ENCODE measurements at regions not wholly inside any gene's neighbourhood (a gene's known extent, or its start where the extent isn't known, plus 50 kb on each side); places are given as distances from the start of the nearest gene placed in this dataset.
"Not testable (repeated sequence)": the region's sequence is repeated elsewhere in the genome, so short reads cannot be mapped to it uniquely, and the experiment has no call there.

DNA sequence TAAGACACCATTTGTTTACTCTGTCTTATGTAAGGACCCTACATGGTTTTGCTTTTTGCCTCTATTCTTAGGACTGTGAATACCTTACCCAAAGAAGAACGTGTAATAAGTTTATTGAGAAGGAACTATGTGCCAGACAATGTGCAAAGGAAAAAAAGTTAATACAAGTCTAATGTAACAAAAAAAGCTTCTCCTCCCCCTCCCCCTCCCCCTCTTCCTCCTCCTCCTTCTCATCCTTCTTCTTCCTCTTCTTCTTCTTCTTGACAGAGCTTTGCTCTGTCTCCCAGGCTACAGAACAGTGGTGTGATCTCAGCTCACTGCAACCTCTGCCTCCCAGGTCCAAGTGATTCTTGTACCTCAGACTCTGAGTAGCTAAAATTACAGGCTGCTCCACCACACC is 50.9 kb upstream of the MITF start:
- Mint-ChIP-seq H3K4me3 (no peak overlapping the region), H3K36me3 (ENCODE audit: low read depth) (no peaks in the 10 kb centered on the region), H3K27me3 (ENCODE audit: low read depth) (peaks cover 5% of the 10 kb centered on the region), H3K4me1 (ENCODE audit: low read depth) (no peaks in the 10 kb centered on the region), H3K9me3 (no peaks in the 10 kb centered on the region), H3K27ac (no peak overlapping the region)

DNA sequence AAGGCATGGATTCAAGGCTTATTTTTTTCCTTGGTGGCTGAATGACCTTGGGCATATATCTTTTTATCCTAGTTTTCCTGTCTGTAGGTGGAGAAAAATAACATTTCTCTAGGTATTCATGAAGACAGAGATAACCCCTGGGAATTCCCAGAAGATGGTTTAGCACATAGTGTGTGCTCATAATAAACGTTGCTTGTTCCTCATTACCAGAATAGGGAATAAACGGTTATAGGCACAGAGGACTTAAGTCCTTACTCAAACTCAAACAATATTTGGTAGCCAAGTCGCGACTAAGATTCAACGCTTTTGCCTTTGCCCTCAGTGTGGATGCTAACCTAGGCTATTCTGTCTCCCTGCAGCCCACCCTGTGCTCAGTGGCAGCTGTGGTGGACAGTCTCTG is 51.6 kb upstream of the MITF start:
- H3K4me1 Mint-ChIP-seq (ENCODE audit: low read depth): no peaks in the 10 kb centered on the region
- no peak overlapping the region for H3K4me3 Mint-ChIP-seq
- peaks cover 5% of the 10 kb centered on the region for H3K27me3 Mint-ChIP-seq (ENCODE audit: low read depth)
- H3K36me3 Mint-ChIP-seq (ENCODE audit: low read depth): no peaks in the 10 kb centered on the region
- no peak overlapping the region for H3K27ac Mint-ChIP-seq
- H3K9me3 Mint-ChIP-seq: no peaks in the 10 kb centered on the region

DNA sequence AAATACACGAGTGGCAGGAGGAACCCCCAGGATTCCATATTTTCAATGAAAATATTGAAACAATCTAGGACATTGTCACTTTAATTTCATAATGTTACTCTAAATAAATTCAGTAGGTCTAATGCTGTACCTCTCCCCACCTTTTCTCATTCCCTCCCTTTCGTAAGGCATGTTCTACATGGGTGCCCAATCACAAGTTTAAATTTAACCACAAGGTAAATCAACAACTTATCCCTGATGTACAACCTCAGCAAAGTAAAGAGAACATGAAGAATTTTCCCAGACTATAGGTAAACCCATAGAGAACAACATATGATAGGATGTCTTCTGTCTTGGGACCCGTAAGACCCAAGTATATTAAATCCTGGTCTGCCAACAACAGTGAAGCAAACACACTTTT is 53.2 kb upstream of the MITF start:
- no peaks in the 10 kb centered on the region for H3K9me3 Mint-ChIP-seq
- H3K27ac Mint-ChIP-seq: no peak overlapping the region
- no peak overlapping the region for H3K4me3 Mint-ChIP-seq
- no peaks in the 10 kb centered on the region for H3K36me3 Mint-ChIP-seq (ENCODE audit: low read depth)
- H3K27me3 Mint-ChIP-seq (ENCODE audit: low read depth): peaks cover 12% of the 10 kb centered on the region
- no peaks in the 10 kb centered on the region for H3K4me1 Mint-ChIP-seq (ENCODE audit: low read depth)

DNA sequence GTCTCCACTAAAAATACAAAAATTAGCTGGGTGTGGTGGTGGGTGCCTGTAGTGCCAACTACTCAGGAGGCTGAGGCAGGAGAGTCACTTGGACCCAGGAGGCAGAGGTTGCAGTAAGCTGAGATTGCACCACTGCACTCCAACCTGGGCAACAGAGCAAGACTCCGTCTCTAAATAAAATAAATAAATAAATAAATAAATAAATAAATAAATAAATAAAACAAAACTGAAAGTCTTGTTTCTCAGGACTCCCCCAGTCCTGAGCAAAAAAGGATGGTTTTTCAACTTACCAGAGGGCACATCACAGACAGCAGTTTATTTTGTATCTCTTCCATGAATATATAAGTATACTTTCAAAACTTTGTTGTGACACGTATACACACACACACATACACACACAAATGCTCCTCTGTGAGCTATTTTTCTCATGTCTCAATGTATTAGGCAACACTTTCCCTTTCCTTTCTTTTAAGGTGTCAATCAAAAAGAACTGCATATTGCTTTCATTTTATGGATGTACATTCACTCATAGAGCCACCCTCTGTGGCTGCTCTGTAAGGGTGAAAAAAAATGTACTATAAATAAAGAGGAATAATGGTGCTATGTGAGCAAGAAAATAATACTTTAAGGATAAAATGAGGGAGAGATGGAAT is 54.8 kb upstream of the MITF start:
- Mint-ChIP-seq H3K27ac (no peak overlapping the region), H3K9me3 (no peaks in the 10 kb centered on the region), H3K36me3 (ENCODE audit: low read depth) (no peaks in the 10 kb centered on the region), H3K4me3 (no peak overlapping the region), H3K4me1 (ENCODE audit: low read depth) (no peaks in the 10 kb centered on the region), H3K27me3 (ENCODE audit: low read depth) (peaks cover 8% of the 10 kb centered on the region)

DNA sequence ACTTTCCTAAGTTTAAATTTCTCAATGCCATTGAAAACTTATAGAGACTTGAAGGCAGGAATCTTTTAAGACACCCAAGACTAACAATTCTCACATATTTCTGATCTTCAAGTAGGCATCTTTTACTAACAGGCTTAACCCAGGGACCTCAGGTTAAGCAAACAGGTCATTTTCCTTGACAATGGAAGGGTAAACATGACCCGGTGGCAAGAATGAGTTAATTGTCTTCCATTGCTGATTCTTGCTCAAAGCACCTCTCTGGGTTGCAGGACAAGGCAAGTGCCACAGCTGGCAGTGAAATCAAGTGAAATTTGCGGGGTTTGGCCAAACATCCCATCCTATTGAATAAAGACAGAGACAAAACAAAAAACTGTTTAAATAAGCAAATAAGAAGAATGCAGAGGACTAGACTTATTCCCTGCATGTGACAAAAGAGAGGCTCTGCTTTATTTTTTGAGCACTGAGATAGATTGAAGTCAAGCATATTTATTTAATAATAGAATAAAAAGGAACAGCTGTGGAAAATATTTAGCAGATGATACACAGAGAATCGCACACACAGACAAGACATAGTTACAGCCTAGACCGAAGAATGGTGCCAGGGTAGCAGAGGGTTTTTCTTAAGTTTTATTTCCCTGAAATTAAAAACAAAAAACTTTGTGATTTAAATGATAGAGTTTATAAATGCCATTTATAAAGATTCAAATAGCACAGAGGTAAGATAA is 56.0 kb upstream of the MITF start:
- Mint-ChIP-seq H3K4me3 (no peak overlapping the region), H3K27ac (no peak overlapping the region), H3K4me1 (ENCODE audit: low read depth) (no peaks in the 10 kb centered on the region), H3K36me3 (ENCODE audit: low read depth) (no peaks in the 10 kb centered on the region), H3K27me3 (ENCODE audit: low read depth) (peaks cover 8% of the 10 kb centered on the region), H3K9me3 (no peaks in the 10 kb centered on the region)

DNA sequence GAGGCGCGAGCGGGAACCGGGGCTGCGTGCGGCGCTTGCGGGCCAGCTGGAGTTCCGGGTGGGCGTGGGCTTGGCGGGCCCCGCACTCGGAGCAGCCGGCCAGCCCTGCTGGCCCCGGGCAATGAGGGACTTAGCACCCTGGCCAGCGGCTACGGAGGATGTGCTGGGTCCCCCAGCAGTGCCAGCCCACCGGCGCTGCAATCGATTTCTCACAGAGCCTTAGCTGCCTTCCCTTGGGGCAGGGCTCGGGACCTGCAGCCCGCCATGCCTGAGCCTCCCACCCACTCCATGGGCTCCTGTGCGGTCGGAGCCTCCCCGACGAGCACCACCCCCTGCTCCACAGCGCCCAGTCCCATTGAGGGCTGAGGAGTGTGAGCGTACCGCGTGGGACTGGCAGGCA is 61.8 kb upstream of the MITF start:
- H3K36me3 Mint-ChIP-seq (ENCODE audit: low read depth); H3K27ac Mint-ChIP-seq; H3K4me3 Mint-ChIP-seq; H3K27me3 Mint-ChIP-seq (ENCODE audit: low read depth); H3K9me3 Mint-ChIP-seq; H3K4me1 Mint-ChIP-seq (ENCODE audit: low read depth): not testable (repeated sequence)

DNA sequence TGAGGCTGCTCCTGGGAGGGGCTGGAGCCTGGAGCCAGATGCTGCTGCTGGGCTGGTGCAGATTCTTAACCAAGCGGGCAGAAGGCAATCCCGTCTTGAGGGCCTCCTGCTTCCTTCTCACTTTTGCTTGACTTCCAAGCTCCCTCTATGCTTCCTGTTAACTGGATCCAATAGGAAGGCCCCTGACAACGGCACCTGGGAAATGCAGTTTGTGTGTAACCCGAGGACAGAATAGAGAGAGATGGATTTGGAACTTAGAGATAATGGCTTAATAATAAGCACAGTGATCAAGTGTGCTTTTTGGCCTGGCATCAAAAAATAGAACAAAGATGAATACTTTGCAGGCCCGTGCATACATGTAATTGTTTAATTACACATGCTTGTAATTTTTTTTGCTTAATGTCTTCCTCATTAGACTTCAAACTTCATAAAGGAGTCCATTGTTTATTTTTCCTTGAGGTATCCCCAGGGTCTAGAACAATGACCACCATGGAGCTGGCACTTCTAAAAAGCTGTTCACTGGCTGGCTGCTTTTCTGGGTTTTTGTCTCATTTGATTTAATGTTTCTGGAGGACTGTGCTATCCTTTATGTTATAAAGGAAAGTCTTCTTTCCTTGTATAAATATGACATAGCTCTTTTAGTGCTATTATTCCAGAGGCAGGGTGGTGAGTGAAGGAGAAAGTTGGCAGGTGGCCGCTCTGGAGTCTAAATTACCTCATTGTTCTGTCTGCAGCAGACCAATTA is 63.3 kb upstream of the MITF start:
- no peak overlapping the region for H3K27ac Mint-ChIP-seq
- no peaks in the 10 kb centered on the region for H3K27me3 Mint-ChIP-seq (ENCODE audit: low read depth)
- H3K9me3 Mint-ChIP-seq: no peaks in the 10 kb centered on the region
- no peaks in the 10 kb centered on the region for H3K36me3 Mint-ChIP-seq (ENCODE audit: low read depth)
- no peak overlapping the region for H3K4me3 Mint-ChIP-seq
- H3K4me1 Mint-ChIP-seq (ENCODE audit: low read depth): no peaks in the 10 kb centered on the region

DNA sequence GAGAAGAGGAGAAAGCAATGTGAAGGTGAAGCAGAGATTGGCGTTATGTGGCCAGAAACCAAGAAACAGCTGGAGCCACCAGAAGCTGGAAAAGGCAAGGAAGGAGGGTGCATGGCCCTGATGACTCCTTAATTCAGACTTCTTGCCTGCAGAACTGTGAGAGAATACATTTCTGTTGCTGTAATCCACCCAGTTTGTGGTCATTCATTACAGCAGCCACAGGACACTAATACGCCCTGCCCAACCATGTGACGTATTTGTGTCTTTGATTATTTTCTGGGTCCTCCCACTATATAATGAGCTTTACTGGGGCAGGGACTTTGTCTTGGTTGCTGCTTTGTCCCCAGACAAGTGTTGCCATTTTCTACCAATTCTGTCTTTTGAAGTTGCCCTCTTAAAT is 64.5 kb upstream of the MITF start:
- Mint-ChIP-seq H3K4me3 (no peak overlapping the region), H3K36me3 (ENCODE audit: low read depth) (no peaks in the 10 kb centered on the region), H3K4me1 (ENCODE audit: low read depth) (no peaks in the 10 kb centered on the region), H3K27ac (no peak overlapping the region), H3K27me3 (ENCODE audit: low read depth) (no peaks in the 10 kb centered on the region), H3K9me3 (no peaks in the 10 kb centered on the region)

DNA sequence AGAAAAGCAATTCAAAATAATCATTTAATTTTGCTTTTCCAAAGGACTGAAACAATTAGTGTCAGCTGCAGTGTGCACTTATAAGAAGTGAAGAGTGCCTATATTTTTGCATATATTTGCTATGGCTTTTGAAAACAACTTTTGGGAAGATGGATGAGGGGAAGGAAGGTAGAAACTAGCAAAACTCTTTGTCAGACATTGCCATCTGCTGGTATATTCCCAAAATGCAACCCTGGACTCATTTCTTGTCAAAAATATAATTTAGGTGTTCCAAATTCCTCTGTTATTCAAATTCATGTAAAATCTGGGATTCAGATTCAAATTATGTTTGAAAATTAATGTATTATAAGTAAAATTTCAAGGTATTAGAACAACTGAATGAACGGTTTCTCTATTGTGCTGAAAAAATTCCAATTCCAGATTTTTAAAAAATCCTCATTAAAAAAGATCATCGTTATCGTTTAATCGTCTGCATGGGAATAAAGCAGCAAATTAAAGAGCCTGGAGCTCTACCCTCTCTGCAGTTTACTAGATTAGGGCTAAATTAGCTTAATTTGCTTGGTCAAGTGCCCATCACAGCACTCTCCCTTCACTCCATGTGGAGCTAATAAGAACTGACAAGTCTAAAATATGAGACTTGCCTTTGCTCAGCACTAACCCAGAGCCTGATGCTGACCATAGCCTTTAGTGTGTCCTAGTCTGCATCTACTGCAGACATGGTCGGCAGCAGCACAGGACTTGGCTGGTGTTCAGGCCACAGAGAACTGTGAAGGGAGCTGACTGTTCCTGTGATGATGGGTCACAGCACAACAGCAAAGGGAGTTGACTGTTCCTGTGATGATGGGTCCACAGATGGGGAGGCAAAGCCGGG is 67.9 kb upstream of the MITF start:
- no peaks in the 10 kb centered on the region for H3K9me3 Mint-ChIP-seq
- no peaks in the 10 kb centered on the region for H3K27me3 Mint-ChIP-seq (ENCODE audit: low read depth)
- no peak overlapping the region for H3K27ac Mint-ChIP-seq
- no peak overlapping the region for H3K4me3 Mint-ChIP-seq
- no peaks in the 10 kb centered on the region for H3K4me1 Mint-ChIP-seq (ENCODE audit: low read depth)
- no peaks in the 10 kb centered on the region for H3K36me3 Mint-ChIP-seq (ENCODE audit: low read depth)

DNA sequence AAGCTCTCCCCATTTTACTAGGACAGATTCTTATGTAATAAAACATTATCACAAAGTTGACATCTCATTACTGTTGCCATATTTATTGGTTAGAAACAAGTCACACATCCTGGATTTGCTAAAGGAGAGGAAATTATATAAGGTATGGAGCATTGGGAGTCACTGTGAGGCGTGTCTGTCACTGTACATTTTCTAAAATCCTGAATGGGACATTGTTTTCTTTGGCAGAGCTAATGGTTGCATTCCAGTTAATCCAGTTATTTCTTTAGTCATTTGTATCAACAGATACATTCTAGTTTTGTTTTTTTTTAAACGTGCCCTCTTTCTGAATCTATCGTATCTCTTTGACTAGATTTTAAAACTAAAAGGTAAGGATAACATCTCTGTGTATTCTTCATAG is 70.2 kb upstream of the MITF start:
- H3K27me3 Mint-ChIP-seq (ENCODE audit: low read depth): peaks cover 3% of the 10 kb centered on the region
- no peaks in the 10 kb centered on the region for H3K36me3 Mint-ChIP-seq (ENCODE audit: low read depth)
- no peaks in the 10 kb centered on the region for H3K9me3 Mint-ChIP-seq
- no peaks in the 10 kb centered on the region for H3K4me1 Mint-ChIP-seq (ENCODE audit: low read depth)
- H3K27ac Mint-ChIP-seq: no peak overlapping the region
- no peak overlapping the region for H3K4me3 Mint-ChIP-seq

DNA sequence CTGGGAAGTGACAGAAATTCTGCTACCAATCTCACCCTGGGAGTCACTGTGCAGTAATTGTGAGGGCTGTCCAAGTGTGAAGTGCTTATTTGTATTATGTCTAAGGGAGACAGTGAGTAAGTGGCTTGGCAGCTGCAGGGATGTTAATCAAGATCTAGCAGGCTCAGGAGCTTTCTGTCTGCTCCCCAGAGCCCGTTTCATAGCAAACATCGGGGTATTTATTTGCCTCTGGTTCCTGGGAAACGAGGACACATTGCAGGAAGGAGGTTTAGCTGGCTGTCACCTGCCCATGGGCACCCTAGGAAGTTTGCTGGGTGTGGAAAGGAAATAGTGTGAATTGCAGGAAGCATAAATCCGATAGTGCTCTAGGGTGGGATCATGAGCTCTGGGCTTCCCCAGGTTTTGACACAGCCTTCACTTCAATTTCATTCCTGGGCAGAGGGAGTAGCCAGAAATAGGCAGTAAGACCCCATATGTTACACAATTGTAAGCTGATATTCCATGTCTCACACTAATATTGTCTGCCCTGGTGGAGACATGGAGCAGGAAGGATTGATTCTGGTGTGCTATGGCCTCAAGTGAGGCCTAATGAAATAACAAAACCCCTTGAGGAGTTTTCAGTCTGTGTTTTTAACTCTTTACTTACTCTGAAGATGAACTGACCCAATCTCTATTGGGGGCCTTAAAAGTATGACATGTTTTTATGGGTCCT is 74.1 kb upstream of the MITF start:
- H3K27me3 Mint-ChIP-seq (ENCODE audit: low read depth): peaks cover 3% of the 10 kb centered on the region
- H3K4me3 Mint-ChIP-seq: no peak overlapping the region
- H3K4me1 Mint-ChIP-seq (ENCODE audit: low read depth): no peaks in the 10 kb centered on the region
- no peak overlapping the region for H3K27ac Mint-ChIP-seq
- no peaks in the 10 kb centered on the region for H3K36me3 Mint-ChIP-seq (ENCODE audit: low read depth)
- no peaks in the 10 kb centered on the region for H3K9me3 Mint-ChIP-seq

DNA sequence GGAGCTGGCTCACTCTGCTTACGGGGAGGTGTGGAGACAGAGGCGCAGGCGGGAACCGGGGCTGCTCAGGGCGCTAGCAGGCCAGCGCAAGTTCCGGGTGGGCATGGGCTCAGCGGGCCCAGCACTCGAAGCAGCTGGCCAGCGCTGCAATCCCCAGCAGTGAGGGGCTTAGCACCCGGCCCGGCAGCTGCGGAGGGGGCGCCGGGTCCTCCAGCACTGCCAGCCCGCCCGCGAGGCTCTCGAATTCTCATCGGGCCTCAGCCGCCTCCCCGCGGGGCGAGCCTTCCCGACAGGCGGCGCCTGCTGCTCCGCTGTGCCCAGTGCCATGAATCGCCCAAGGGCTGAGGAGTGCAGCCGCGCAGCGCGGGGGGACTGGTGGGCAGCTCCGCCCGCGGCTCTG is 78.6 kb upstream of the MITF start:
- no peak overlapping the region for H3K4me3 Mint-ChIP-seq
- H3K9me3 Mint-ChIP-seq: no peaks in the 10 kb centered on the region
- peaks cover 3% of the 10 kb centered on the region for H3K27me3 Mint-ChIP-seq (ENCODE audit: low read depth)
- H3K36me3 Mint-ChIP-seq (ENCODE audit: low read depth): no peaks in the 10 kb centered on the region
- H3K27ac Mint-ChIP-seq: no peak overlapping the region
- no peaks in the 10 kb centered on the region for H3K4me1 Mint-ChIP-seq (ENCODE audit: low read depth)

DNA sequence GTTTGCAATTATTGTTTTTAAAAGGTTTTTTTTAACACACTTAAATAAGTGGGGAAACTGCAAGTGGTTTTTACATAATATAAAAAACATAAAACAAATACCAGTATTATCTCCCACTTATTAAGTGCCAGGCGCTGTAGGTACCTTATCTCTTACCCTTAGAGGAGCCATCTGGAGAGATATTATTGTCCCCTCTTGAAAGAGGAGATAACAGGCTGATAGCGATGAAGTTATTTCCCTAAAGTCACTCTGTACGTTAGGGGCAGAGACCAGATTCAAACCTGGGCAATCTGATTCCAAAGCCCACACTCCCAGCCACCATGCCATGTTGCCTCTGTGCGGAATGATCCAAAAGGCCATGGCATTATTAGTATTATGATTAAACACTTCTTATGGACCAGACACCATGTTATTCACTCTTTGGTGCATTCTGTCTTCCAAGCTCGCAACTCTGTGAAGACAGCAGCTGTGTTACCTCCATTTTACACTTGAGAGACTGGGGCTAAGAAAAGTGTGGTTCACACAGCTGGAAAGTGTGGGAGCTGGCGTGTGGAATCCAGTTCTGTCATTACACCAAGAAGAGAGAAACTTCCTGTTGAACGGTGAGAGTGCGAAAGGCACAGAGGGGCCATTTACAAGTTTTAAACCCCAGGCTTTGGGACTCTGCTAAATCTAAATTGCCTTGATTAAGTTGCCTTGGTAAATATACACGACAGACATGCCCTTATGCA is 79.9 kb upstream of the MITF start:
- Mint-ChIP-seq H3K4me1 (ENCODE audit: low read depth) (no peaks in the 10 kb centered on the region), H3K27me3 (ENCODE audit: low read depth) (no peaks in the 10 kb centered on the region), H3K9me3 (no peaks in the 10 kb centered on the region), H3K4me3 (no peak overlapping the region), H3K36me3 (ENCODE audit: low read depth) (no peaks in the 10 kb centered on the region), H3K27ac (no peak overlapping the region)

All from T-helper 1 cell treated with Interleukin-12 subunit alpha and Interleukin-12 subunit beta and Interleukin-4 antibody, amounts not matched to agents 30 μg/mL and 1 μg/mL, for 36 hours (primary cell).